Calu3 (cell line): ENCODE measurements at regions not wholly inside any gene's neighbourhood (a gene's known extent, or its start where the extent isn't known, plus 50 kb on each side); places are given as distances from the start of the nearest gene placed in this dataset.

Experiments
- BruUV-seq: library from RNA; stranded (reverse); fragments of 400-500 nt; replicated peaks from 2 replicates; lab custom pipeline; 2021; lab: Mats Ljungman, UMichigan
- CTCF ChIA-PET: fragments of 300-600 bp; sonication (Branson Sonifier 250); formaldehyde crosslinking; loops from one replicate; lab custom pipeline; 2022; ENCODE audit warnings: antibody characterized with exemption; lab: Charles Lee
- DNase-seq: peaks from one replicate; pipeline ENCODE4 v3.0.0; 2022
- H3K27ac Mint-ChIP-seq: one replicate; pipeline ENCODE4 v1.8.0; 2022; ENCODE audit warnings: mixed read lengths; ENCODE audit not compliant: unreplicated experiment
- H3K27me3 Mint-ChIP-seq: one replicate; pipeline ENCODE4 v1.8.0; 2022; ENCODE audit warnings: mixed read lengths; ENCODE audit not compliant: unreplicated experiment
- H3K36me3 Mint-ChIP-seq: one replicate; pipeline ENCODE4 v1.8.0; 2022; ENCODE audit warnings: mild to moderate bottlenecking, moderate library complexity, mixed read lengths; ENCODE audit not compliant: insufficient read depth, unreplicated experiment
- H3K4me1 Mint-ChIP-seq: one replicate; pipeline ENCODE4 v1.8.0; 2022; ENCODE audit warnings: mild to moderate bottlenecking, low read depth, mixed read lengths; ENCODE audit not compliant: unreplicated experiment
- H3K4me3 Mint-ChIP-seq: one replicate; pipeline ENCODE4 v1.8.0; 2022; ENCODE audit warnings: mild to moderate bottlenecking, low read depth, moderate library complexity, mixed read lengths; ENCODE audit not compliant: unreplicated experiment
- H3K9me3 Mint-ChIP-seq: one replicate; pipeline ENCODE4 v1.8.0; 2022; ENCODE audit warnings: low read depth, mixed read lengths; ENCODE audit not compliant: unreplicated experiment
- CTCF ChIP-seq: fragments of 200-600 bp; IDR thresholded peaks from one replicate; pipeline ENCODE4 v1.8.0; 2022; ENCODE audit warnings: antibody characterized with exemption; ENCODE audit not compliant: unreplicated experiment
- intact Hi-C: fragments of 100-400 bp; cut with micrococcal nuclease; formaldehyde crosslinking; loops from one replicate; pipeline ENCODE4 v1.10.0; 2022; ENCODE audit not compliant: unreplicated experiment

GRCh38 chr1:195958131-195958530 is 650.1 kb downstream of the KCNT2 start:
- intact Hi-C loops = no loop called here
- Mint-ChIP-seq H3K4me3 (no peak overlapping the region), H3K36me3 (no peaks in the 10 kb centered on the region), H3K4me1 (no peaks in the 10 kb centered on the region), H3K27me3 (no peaks in the 10 kb centered on the region), H3K27ac (no peak overlapping the region), H3K9me3 (no peaks in the 10 kb centered on the region)
- DNase-seq = no peak
- TF ChIP-seq CTCF = no peak
- CTCF ChIA-PET = interaction anchor here (0.6 kb wide), 1 partner anchor 358 kb away, joined by 4 read pairs; no protein-coding TSS in a partner anchor
- no TSS peak for BruUV-seq

- Mint-ChIP-seq H3K4me3 (no peak overlapping the region), H3K36me3 (no peaks in the 10 kb centered on the region), H3K27me3 (no peaks in the 10 kb centered on the region), H3K27ac (no peak overlapping the region), H3K4me1 (no peaks in the 10 kb centered on the region), H3K9me3 (no peaks in the 10 kb centered on the region)
- DNase-seq = no peak
- TF ChIP-seq CTCF = no peak
- no TSS peak for BruUV-seq
- CTCF ChIA-PET = no interaction called here
- intact Hi-C loops = no loop called here
Measured at GRCh38 chr1:195956845-195957244, 651.4 kb downstream of the KCNT2 start.

- H3K36me3 Mint-ChIP-seq = no peaks in the 10 kb centered on the region
- H3K27ac Mint-ChIP-seq = no peak overlapping the region
- H3K4me1 Mint-ChIP-seq = no peaks in the 10 kb centered on the region
- no peak overlapping the region for H3K4me3 Mint-ChIP-seq
- intact Hi-C loops = no loop called here
- no TSS peak for BruUV-seq
- H3K9me3 Mint-ChIP-seq = no peaks in the 10 kb centered on the region
- no peak for DNase-seq
- CTCF ChIA-PET = no interaction called here
- H3K27me3 Mint-ChIP-seq = no peaks in the 10 kb centered on the region
- no peak for TF ChIP-seq CTCF
Measured at GRCh38 chr1:195954848-195955247, 653.4 kb downstream of the KCNT2 start.

- Mint-ChIP-seq H3K27me3 (no peaks in the 10 kb centered on the region), H3K36me3 (no peaks in the 10 kb centered on the region), H3K4me1 (no peaks in the 10 kb centered on the region), H3K4me3 (no peak overlapping the region), H3K27ac (no peak overlapping the region), H3K9me3 (peaks cover 3% of the 10 kb centered on the region)
- no TSS peak for BruUV-seq
- no peak for DNase-seq
- intact Hi-C loops = no loop called here
- TF ChIP-seq CTCF = no peak
- CTCF ChIA-PET = no interaction called here
Measured at GRCh38 chr1:195951313-195951712, 656.9 kb downstream of the KCNT2 start.
